GOT3 (cell line): ENCODE measurements at regions not wholly inside any gene's neighbourhood (a gene's known extent, or its start where the extent isn't known, plus 50 kb on each side); places are given as distances from the start of the nearest gene placed in this dataset.
"Not testable (repeated sequence)": the region's sequence is repeated elsewhere in the genome, so short reads cannot be mapped to it uniquely, and the experiment has no call there.

Experiments
- DNase-seq: peaks from one replicate; lab custom pipeline; 2025; ENCODE audit warnings: mixed read lengths; lab: John Stamatoyannopoulos, UW

- DNase-seq, result no peak
Observed at GRCh38 chr4:188663369-188663768, 524.1 kb downstream of the TRIML1 start.

- DNase-seq, result no peak
Observed at GRCh38 chr4:188665491-188666457, 526.5 kb downstream of the TRIML1 start.

- DNase-seq, result not testable (repeated sequence)
Observed at GRCh38 chr4:188678691-188679090, 539.5 kb downstream of the TRIML1 start.

GRCh38 chr4:188680004-188680666, 540.9 kb downstream of the TRIML1 start:
- no peak for DNase-seq

GRCh38 chr4:188680667-188681063, 541.4 kb downstream of the TRIML1 start:
- DNase-seq, result no peak

- no peak for DNase-seq
Observed at GRCh38 chr4:188682321-188682720, 543.1 kb downstream of the TRIML1 start.

GRCh38 chr4:188683571-188683970, 544.3 kb downstream of the TRIML1 start:
- DNase-seq, result no peak

GRCh38 chr4:188688956-188689355, 549.7 kb downstream of the TRIML1 start:
- no peak for DNase-seq

GRCh38 chr4:188691811-188692210, 552.6 kb downstream of the TRIML1 start:
- DNase-seq, result no peak

GRCh38 chr4:188695261-188695660, 556.0 kb downstream of the TRIML1 start:
- DNase-seq, result no peak

GRCh38 chr4:188697243-188697642, 558.0 kb downstream of the TRIML1 start:
- no peak for DNase-seq

GRCh38 chr4:188701952-188702351, 562.7 kb downstream of the TRIML1 start:
- DNase-seq, result no peak

GRCh38 chr4:188704288-188704687, 565.0 kb downstream of the TRIML1 start:
- DNase-seq, result no peak

- no peak for DNase-seq
Observed at GRCh38 chr4:188707036-188707435, 567.8 kb downstream of the TRIML1 start.

GRCh38 chr4:188714501-188714900, 575.3 kb downstream of the TRIML1 start:
- no peak for DNase-seq

- no peak for DNase-seq
Observed at GRCh38 chr4:188714907-188715306, 575.7 kb downstream of the TRIML1 start.

- no peak for DNase-seq
Observed at GRCh38 chr4:188717661-188718060, 578.4 kb downstream of the TRIML1 start.

GRCh38 chr4:188719794-188720193, 580.6 kb downstream of the TRIML1 start:
- no peak for DNase-seq

- DNase-seq, result no peak
Observed at GRCh38 chr4:188722911-188723310, 583.7 kb downstream of the TRIML1 start.

- no peak for DNase-seq
Observed at GRCh38 chr4:188727746-188728145, 588.5 kb downstream of the TRIML1 start.

GRCh38 chr4:188728359-188728758, 589.1 kb downstream of the TRIML1 start:
- DNase-seq, result no peak

GRCh38 chr4:188732131-188732530, 592.9 kb downstream of the TRIML1 start:
- no peak for DNase-seq

GRCh38 chr4:188735082-188735481, 595.8 kb downstream of the TRIML1 start:
- no peak for DNase-seq
